HG03196 (cell line): ENCODE measurements at regions not wholly inside any gene's neighbourhood (a gene's known extent, or its start where the extent isn't known, plus 50 kb on each side); places are given as distances from the start of the nearest gene placed in this dataset.

Source experiments
- ATAC-seq: cut with Tn5 transposase; IDR thresholded peaks from one replicate; pipeline ENCODE4 v1.9.1; 2021; ENCODE audit not compliant: unreplicated experiment

DNA sequence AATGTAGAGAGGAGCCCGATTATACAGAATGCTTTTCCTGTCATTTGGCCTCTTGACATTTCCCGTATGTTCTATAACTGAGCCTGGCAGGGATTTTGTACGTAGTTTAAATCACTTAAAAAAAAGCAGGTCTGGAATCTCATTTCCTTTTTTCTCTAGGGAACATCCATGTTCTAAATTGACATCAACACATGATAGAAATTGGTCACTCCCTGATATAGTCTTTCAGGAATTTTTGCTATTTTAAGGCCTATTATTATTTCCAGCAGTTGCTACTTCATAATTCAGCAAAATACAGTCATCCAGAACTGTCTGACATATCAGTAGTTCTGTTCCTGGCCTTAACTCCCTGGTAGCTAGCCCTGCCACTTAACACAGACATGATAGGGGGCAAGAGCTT, 565.7 kb upstream of the ZEB2 start:
- no peak for ATAC-seq

DNA sequence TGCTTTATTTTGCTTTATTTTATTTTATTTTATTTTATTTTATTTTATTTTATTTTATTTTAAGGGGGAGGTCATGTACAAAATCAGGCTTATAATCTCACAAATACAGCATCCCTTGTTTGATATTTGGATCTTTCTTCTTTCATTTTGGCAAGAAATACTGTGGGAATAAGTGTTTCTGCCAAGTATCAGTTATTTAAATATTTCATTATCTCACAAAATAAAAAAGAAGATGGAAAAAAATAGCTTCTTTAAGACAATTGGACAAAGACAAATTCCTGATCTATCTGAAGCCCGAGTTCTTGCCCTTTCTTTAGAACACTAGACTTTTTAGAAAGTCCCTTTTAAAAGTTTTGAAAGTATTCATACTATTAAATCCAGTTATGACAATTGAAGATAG, 560.5 kb upstream of the ZEB2 start:
- ATAC-seq, result no peak

DNA sequence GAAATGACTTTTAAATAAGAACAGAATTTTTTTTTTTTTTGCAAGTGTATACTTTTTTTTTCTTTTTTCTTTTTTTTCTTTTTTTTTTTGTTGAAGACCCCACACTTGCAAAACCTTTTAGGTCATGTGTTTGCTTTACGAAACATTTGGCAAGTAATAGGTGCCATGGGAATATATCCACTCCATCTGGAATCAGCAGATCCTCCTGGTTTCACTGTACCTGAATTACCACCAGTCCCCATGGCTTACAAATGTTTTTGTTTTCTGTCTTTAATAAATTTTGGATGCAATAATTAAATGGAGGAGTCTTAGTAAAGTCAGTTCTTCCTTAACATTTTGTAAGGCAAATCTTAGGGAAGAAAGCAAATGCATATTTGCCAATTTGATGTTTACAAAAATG, 559.7 kb upstream of the ZEB2 start:
- no peak for ATAC-seq

DNA sequence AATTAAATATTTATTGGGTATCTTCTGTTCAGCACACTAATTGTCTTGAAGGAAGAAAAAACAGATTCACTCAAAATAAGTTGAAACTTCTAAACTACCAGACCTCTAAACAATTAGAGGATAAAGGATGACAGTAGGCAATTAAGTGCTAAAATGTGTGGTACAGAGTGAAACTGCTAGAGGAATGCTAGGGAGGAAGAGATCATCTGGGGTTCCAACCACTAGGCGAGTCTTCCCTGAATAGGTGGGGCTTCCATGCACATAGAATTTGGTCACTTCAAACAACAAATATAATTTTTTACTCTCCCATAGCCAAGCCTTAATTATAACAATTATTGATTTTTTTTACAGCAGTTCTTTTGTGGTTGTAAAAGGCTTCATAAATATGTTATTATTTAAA, 559.0 kb upstream of the ZEB2 start:
- ATAC-seq, result no peak

DNA sequence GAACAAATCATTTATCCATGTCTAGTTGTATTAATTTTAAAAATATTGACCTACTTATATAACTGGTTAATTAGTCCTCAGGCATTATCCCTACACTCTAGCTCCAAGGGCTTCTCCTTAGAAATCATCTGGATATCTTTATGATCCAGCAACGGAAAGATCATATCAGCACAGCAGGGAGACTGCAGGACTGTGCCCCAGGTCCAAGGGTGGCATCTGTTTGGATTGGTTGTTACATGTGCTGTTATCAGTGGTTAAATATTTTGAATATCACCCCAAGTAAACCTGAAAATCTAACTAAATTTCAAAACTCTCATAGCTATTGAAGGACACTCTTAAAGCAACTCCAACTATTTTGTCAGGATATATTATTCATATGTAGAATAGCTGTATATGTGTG, 556.2 kb upstream of the ZEB2 start:
- ATAC-seq, result no peak

DNA sequence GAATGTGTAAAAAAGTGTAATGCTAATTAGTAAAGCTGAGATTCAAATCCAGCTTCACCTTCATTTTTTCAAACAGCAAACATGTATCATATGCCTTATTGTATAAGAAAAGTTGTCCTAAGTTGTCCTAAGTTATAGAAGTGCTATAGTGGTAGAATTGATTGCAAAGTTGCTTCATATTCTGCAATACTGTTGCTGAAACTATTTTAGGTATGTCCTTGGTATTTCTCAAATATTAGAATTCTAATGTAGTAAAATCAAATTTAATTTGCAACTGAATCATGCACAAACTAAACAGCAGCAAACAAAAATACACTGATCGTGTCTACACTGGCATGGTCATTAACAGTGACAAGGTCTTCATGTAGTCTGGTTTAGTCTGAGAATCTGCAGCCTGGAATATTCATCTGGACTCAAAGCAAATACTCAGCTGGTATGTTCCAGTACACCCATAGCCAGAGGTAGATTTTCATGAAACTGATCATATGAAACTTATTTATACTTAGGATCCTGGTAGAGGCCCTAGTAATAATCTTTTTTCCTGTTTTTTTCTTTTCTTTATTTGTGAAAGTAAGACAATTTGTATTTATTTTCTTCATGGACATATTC, 555.6 kb upstream of the ZEB2 start:
- no peak for ATAC-seq

DNA sequence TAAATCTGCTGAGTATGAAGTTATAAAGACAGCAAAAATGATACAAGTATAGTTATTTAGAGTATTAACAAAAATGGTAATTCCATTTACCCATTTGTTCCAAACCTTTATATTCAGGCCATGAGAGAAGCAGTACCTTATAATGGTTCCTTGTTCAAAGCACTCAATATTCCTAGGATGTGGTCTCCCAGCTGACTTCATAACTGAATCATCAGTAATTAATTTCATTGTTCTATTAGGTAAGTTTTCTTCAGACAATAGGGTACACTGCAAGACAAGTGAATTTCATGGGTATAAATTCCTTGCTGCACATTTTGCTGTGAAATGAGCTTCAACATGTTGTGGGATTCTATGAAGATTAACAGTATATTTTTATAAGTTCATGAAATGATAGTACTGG, 550.8 kb upstream of the ZEB2 start:
- ATAC-seq, result no peak

DNA sequence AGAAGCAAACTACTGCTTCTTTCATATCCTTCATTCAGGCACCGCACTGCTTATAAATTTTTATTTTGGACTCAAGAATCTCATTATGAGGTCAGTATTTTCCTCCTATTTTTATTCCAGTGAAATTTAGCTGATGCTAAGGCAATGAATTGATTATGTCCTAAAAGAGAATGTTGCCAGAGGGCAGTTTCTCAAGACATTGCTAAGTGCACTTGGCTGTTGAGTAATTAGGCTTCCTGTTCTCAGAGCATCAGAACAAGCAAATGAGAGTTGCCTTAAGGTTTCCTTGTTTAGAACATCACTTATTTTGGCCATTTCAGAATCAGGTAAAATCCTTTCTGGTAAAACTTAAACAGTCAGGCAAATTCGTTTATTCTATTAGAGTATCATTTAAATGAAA, 548.6 kb upstream of the ZEB2 start:
- no peak for ATAC-seq

DNA sequence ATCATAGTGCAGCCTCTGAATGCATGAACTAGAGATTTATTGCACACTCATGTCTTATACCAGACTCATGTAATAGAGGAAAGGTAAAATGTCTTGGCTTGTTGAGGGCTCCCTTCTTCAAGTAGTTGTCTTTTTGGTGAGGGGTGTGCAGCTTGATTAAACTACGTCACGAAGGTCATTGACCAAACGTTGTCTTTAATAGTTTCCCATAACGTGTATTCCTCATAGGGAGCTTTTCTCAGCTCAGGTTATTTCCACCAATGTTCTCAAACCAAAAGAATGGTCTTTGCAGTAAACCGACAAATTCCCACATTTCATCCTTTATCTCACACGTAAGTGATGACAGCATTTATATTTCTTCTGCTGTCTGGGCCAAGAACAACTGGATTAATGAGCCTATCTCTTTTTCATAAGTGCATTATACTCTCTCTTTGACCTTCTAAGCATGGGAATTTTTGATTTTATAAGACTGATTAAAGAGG, 547.7 kb upstream of the ZEB2 start:
- ATAC-seq, result no peak

DNA sequence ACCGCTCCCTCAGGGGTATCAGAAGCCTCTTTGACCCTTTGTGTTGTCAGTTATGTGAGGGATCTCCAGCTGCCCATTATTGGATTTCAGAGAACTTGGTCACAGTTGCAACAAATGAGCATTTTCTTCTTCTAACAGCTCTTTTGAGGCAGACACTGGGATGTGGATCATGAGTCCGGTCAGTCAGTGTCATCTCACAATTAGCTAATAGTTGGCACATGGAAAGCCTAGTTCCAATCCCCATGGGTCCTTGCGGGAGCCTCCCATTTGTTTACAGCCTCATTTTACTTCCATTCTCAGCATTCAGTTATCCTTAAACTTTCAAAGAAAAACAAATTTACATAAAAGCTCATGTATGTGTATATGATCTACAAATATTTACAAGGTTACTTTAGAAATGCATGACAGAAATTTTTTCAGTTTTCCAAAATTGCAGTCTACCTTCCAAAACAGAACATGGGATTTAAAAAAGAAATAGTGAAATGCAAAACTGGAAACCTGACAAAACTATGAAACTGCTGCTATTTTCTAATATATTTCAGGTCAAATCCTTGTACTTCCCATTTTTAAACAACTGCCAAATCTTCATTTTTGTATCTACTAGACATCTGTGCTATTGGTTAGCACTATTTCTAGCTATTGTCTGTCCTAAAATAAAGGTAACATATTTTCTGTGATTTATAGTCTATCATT, 547.1 kb upstream of the ZEB2 start:
- no peak for ATAC-seq

DNA sequence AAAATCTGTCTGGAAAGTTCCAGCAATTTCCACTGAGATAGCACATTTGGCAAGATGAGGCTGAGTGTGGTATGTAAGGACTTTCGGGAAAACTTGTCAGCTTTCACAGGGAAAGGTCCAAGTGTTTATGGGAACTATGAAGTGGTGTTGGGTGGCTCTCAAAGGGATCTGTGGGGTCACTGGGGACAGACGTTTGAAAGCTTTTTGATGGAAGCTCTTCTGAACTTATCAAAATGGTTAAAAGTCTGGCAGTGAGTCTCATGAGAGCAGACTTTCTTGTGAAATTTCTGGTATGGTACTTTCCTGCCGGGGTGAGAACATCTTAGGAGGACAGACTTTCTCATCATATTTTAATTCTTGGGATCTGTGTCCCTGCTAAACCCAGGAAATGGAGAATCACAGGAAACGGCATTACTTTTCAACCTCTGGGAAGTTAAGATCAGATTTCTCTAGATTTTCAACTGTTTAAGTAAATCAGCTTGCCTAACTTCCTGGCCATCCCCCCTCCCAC, 546.3 kb upstream of the ZEB2 start:
- ATAC-seq, result no peak

DNA sequence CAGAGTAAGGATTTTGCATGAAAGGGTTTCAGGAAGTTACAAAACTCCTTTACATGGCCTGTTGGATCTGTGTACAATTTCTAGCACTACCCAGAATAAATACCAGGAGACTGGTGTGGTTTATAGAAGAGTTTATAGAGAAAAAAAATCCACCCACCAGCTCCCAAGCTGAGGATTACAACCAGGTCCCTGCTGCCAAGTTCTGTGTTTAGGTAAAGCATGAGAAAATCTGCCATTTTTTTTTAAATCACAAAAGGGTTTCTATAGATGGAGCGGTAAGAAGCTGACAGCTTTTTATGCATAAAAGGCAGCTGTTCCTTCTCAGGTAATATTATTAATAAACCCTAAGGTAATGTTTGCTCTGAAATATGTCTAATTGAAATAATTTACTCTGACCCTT, 545.4 kb upstream of the ZEB2 start:
- no peak for ATAC-seq

DNA sequence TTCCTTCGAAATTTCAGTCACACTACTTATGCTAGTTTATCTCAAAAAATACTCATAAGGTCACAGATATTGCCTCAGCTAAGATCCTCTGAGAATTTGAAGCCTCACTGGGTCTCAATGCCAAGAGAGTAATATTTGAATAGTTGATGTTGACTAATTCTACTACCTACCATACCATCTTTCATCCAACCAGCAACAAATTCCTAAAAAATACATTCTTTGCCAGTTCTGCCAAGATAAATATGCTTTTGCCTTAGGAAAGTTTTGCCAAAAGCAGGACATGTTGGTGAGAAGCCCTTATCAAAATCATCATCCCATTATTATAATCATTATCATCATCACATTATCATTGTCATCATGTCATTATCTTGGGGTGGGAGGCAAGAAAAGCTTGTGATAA, 544.6 kb upstream of the ZEB2 start:
- no peak for ATAC-seq

DNA sequence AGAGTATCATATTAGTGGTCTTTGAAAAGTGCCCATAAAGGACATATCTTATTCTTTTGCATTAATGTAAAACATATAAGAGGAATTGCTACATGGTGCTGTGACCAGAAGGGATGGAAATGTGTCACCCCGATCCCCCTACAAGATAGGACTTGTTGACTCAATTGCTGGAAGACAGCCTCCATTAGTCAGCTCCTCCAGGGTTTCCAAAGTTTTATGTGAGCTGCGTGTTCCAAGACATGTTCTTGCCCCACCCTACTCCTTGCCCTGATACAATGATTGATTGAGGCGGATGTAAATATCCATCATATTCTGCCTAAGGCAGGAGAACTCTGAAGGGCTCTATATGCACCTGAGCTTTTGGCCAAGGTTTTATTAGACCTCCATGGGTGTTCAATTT, 541.0 kb upstream of the ZEB2 start:
- ATAC-seq, result no peak

DNA sequence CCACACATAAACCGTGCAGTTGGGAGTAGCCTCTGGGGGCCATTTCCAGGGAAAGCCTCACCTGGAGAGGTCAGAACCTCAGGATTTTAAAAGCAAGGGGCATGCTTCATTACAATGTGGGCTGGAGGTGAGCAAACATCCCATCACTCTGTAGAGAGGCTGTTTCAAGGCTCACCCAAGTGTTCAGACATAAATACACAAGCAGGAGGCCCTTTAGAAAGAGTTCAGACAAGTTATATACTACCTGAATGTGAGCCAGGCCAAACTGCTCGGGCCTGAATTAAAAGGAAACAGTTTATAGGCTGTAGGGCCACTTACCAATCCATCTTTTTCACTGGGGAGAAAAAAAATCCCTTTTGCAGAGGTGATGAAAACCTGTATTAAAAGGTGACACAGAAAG, 540.0 kb upstream of the ZEB2 start:
- no peak for ATAC-seq

DNA sequence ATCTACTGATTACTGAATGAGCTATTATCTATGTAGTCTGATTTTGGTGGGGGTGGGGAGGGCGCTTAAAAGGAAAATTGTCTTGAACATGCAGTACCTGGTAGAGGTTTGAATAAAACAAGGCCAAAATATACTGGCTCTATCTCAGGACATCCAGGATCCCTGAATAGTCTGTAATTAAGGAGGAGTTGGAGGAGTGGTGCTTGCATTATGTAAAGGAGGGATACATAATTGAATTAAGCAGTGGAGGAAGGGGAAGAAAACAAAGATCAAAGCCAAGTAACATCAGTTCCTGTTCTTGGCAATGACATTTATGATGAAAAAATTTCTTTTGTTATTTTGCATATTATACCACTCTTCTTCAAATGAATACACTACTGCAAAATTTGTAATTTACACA, 539.4 kb upstream of the ZEB2 start:
- no peak for ATAC-seq

DNA sequence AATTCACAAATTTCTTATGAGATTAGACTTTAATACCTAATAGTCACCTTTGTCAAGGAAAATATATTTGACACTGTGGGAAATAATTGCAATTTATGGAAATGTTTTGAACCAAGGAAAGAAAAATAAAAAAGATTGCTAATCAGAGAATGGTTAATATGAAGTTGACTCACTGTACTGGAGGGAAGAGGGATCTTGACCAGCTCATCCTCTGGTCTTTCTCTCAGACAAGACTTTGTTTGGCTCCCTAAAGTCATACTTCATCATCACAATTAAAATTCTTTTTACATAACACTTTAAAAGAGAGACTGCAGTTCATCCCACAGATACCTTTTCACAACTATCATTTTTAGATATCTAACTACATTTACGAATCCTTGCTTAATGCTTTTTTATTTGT, 538.5 kb upstream of the ZEB2 start:
- no peak for ATAC-seq

DNA sequence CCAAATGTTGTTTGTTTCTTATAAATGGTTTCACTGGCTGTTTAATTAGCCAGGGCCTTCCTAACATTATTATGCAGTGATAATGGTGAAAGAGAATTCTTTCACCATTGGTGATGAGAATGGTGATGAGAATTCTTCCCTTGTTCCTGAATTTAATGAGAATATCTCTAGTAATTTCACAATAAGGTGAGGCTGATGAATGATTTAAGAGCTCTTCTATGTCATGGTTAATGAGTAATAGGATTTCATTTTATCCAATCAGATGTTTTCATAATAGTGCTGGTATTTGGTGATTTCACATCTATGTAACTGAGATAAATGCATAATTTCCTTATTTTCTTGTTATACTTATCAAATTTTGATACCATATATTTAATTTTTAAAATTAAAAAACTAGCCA, 535.7 kb upstream of the ZEB2 start:
- ATAC-seq, result no peak

DNA sequence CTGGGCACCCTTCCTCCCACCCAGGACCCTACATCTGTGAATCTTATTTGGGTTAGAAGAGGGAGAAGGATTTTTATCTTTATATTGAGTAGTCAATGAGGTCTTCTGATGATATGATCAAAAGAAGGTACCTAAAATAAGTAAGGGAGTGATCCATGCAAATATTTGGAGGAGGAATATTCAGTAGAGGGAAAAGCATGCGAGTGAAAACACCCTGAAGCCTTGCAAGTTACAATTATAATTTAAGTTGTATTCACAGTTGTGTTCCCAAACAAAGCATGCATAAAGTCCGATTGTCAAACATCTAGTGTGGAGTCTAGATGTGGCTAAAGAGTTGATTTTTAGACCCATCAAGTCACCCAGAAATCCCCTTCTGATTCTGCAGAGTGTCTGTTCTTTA, 530.2 kb upstream of the ZEB2 start:
- ATAC-seq, result no peak

DNA sequence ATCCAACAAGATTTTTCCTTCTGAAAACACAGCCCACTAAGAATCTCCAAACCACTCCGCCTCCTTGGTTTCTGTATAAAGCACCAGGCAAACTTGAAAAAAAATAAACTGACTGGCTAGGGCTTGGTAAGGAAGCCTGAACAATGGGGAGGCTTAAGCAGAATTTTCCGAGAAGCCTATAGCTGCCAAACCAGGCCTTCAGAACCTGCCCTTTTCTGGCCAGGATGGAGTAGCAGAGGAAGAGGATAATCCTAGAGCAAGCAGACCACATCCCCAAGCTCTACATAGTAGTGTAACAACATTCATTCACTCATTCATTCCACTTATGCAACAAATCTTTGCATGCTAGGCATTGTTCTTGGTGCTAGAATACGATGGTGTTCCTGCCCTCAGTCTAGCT, 529.6 kb upstream of the ZEB2 start:
- no peak for ATAC-seq

DNA sequence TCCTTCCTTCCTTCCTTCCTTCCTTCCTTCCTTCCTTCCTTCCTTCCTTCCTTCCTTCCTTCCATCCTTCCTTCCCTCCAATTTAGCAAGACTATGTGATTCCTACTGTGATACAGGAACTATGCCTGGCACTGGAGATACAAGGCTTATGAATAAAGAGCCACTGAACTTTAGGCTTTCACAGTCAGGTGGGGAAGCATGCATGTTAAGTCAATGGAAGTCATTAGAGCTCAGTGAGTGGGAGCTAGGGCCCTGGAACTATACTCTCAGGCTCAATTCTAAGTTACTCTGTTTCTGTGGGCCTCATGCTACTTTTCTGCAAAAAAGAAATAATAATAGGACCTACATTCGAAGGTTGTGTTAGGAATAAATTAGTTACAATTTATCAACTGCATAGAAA, 527.6 kb upstream of the ZEB2 start:
- no peak for ATAC-seq

DNA sequence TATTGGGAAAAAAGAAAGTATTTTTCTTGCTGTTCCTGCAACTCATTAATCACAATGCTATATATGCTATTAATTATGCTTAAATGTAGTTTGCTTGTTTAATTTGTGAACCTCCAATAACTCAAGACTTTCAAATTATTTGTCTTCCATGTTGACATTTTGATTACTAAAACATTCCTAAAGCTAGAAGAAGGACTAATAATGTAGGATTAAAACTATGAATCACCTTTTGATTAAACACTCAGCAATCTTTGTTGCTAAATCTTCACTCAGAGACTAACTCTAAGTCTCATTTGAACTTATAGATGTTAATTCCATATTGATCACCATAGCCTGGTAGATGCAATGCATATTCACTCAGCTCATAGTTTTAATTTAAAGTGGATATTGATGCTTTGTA, 524.6 kb upstream of the ZEB2 start:
- ATAC-seq, result no peak

DNA sequence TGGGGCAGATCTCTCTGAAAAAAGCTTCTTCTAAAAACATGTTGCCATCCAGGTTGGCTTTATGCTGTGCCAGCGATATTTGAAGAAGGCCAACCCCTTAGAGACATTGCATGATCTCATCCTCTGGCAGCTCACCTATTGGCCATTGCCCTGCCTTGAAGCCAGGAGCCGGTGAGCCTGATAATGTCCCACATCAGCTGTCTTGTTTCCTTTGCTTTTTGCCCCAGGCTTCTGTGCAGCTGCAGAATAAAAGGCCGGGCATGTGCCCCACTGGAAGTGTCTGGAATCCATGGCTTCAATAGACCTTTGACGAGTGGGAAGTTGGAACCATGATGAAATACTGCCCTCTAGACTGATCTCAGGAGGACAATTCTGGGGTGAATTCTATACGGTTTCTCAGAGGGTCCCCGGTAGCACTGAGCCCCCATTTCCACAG, 523.5 kb upstream of the ZEB2 start:
- ATAC-seq, result no peak
